CD8-positive, alpha-beta memory T cell (primary cell): ENCODE measurements at regions not wholly inside any gene's neighbourhood (a gene's known extent, or its start where the extent isn't known, plus 50 kb on each side); places are given as distances from the start of the nearest gene placed in this dataset.
A peak's percentile ranks its signal among the peaks of the same experiment; 100 is the strongest.

Experiments
- CTCF ChIA-PET: fragments of 350-600 bp; sonication (Branson Sonifier 250); formaldehyde crosslinking; loops from one replicate; lab custom pipeline; 2021; ENCODE audit warnings: antibody characterized with exemption; lab: Charles Lee
- POLR2A ChIA-PET: fragments of 350-600 bp; sonication (Branson Sonifier 250); formaldehyde crosslinking; loops from one replicate; lab custom pipeline; 2021; ENCODE audit warnings: antibody characterized with exemption; lab: Charles Lee
- DNase-seq, 5 donors: peaks; one replicate each; pipeline versions ENCODE4 v3.0.0 to v3.0.0-alpha.2; 2020 to 2022; ENCODE audit warnings: mixed read lengths in 1 of 5
- H3K27ac ChIP-seq: one replicate; pipeline ENCODE4 v1.7.0; 2013; ENCODE audit warnings: low read depth, mild to moderate bottlenecking, low read length, moderate library complexity
- H3K27me3 ChIP-seq: 2 replicates; pipeline ENCODE4 v1.7.0; 2013; ENCODE audit warnings: low read length, mild to moderate bottlenecking; ENCODE audit not compliant: insufficient read depth, poor library complexity, severe bottlenecking
- H3K36me3 ChIP-seq: 2 replicates; pipeline ENCODE4 v1.7.0; 2013; ENCODE audit warnings: mild to moderate bottlenecking, low read length, moderate library complexity; ENCODE audit not compliant: insufficient read depth
- H3K4me1 ChIP-seq: 2 replicates; pipeline ENCODE4 v1.7.0; 2013; ENCODE audit warnings: mild to moderate bottlenecking, low read length, moderate library complexity; ENCODE audit not compliant: insufficient read depth
- H3K4me3 ChIP-seq: 2 replicates; pipeline ENCODE4 v1.7.0; 2013; ENCODE audit warnings: mild to moderate bottlenecking, low read length
- H3K9me3 ChIP-seq: 2 replicates; pipeline ENCODE4 v1.7.0; 2013; ENCODE audit warnings: mild to moderate bottlenecking, low read length
- H3K27ac Mint-ChIP-seq, 8 donors: one replicate each; pipeline ENCODE4 v1.8.0; 2020 to 2021; ENCODE audit warnings: mixed read lengths in 8 of 8, mild to moderate bottlenecking in 6 of 8, inconsistent platforms in 3 of 8, moderate library complexity in 3 of 8
- H3K27me3 Mint-ChIP-seq, 2 donors: one replicate each; pipeline ENCODE4 v1.8.0; 2020 to 2021; ENCODE audit warnings: mixed read lengths in 2 of 2, mild to moderate bottlenecking in 1 of 2, moderate library complexity in 1 of 2
- H3K36me3 Mint-ChIP-seq, 3 donors: one replicate each; pipeline ENCODE4 v1.8.0; 2020 to 2021; ENCODE audit warnings: mixed read lengths in 3 of 3, inconsistent platforms in 1 of 3, mild to moderate bottlenecking in 1 of 3
- H3K4me1 Mint-ChIP-seq, 3 donors: one replicate each; pipeline ENCODE4 v1.8.0; 2020 to 2021; ENCODE audit warnings: mixed read lengths in 3 of 3, inconsistent platforms in 1 of 3, mild to moderate bottlenecking in 1 of 3
- H3K4me3 Mint-ChIP-seq, 7 donors: one replicate each; pipeline ENCODE4 v1.8.0; 2020 to 2021; ENCODE audit warnings: mixed read lengths in 7 of 7, mild to moderate bottlenecking in 6 of 7, moderate library complexity in 4 of 7, inconsistent platforms in 2 of 7
- H3K9me3 Mint-ChIP-seq, 5 donors: one replicate each; pipeline ENCODE4 v1.8.0; 2020 to 2022; ENCODE audit warnings: mixed read lengths in 5 of 5, mild to moderate bottlenecking in 3 of 5, moderate library complexity in 2 of 5, inconsistent platforms in 1 of 5

DNA sequence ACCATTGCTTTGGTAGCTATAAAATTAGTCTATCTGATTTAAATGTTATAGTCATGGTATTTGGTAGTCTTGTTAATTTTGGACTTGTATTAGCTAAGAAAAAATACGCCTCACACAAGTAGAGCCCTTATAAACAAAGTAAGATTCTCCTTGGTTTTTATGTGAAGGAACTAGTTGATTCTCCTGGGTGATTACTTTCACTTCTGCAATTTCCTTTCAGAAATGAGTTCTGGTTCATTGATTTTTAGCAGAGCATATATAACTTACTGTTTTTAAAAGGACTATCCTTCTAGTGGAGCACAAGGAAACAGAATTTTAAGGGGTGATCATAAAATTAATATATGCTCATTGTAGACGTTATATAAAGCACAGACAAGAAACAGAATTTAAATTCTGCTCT is 120.1 kb downstream of the BACH1 start:
- CTCF ChIA-PET = no interaction called here

DNA sequence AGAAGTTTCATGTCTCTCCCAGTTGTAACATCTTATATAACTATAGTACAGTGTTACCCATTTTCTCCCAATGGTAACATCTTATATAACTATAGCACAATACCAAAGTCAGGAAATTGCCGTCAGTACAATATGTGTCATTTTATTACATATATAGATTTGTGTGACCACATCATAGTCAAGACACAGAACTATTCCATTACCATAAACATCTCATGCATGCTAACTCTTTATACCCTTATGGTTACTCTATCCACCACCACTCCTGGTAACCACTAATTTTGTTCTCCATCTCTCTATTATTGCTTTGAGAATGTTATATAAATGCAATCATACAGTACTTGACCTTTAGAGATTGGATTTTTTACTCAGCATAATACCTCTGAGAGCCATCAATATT is 120.7 kb downstream of the BACH1 start:
- Histone ChIP-seq H3K9me3 (no peaks in the 10 kb centered on the region), H3K27me3 (no peaks in the 10 kb centered on the region), H3K36me3 (no peaks in the 10 kb centered on the region), H3K27ac (no peak overlapping the region), H3K4me1 (no peaks in the 10 kb centered on the region), H3K4me3 (no peak overlapping the region)
- H3K9me3 Mint-ChIP-seq = peaks cover 0 to 2% (median 0%) of the 10 kb centered on the region in 5 donors
- H3K27me3 Mint-ChIP-seq = no peaks in the 10 kb centered on the region
- ChIA-PET CTCF (no interaction called here), POLR2A (no interaction called here)
- H3K36me3 Mint-ChIP-seq = peaks cover 0 to 9% (median 0%) of the 10 kb centered on the region in 3 donors
- H3K27ac Mint-ChIP-seq = no peak overlapping the region
- H3K4me1 Mint-ChIP-seq = peaks cover 0 to 5% (median 0%) of the 10 kb centered on the region in 3 donors
- H3K4me3 Mint-ChIP-seq = no peak overlapping the region
- DNase-seq = no peak

More for the DNA sequence above, 120.1 kb downstream of the BACH1 start:
- Mint-ChIP-seq H3K27ac (peak overlapping the region in 1 of 8 donors; percentile 69), H3K9me3 (peaks cover 0 to 2% (median 0%) of the 10 kb centered on the region in 5 donors), H3K4me3 (no peak overlapping the region), H3K27me3 (no peaks in the 10 kb centered on the region), H3K4me1 (peaks cover 0 to 5% (median 0%) of the 10 kb centered on the region in 3 donors), H3K36me3 (peaks cover 0 to 13% (median 2%) of the 10 kb centered on the region in 3 donors)
- no peak for DNase-seq
- H3K9me3 ChIP-seq = no peaks in the 10 kb centered on the region
- POLR2A ChIA-PET = no interaction called here
- H3K36me3 ChIP-seq = no peaks in the 10 kb centered on the region
- no peak overlapping the region for H3K4me3 ChIP-seq
- no peaks in the 10 kb centered on the region for H3K27me3 ChIP-seq
- H3K4me1 ChIP-seq = no peaks in the 10 kb centered on the region
- H3K27ac ChIP-seq = no peak overlapping the region

- Mint-ChIP-seq H3K27me3 (no peaks in the 10 kb centered on the region), H3K9me3 (peaks cover 0 to 2% (median 0%) of the 10 kb centered on the region in 5 donors), H3K4me1 (peaks cover 0 to 5% (median 0%) of the 10 kb centered on the region in 3 donors), H3K4me3 (no peak overlapping the region), H3K36me3 (peaks cover 0 to 6% (median 4%) of the 10 kb centered on the region in 3 donors), H3K27ac (no peak overlapping the region)
- POLR2A ChIA-PET = no interaction called here
- Histone ChIP-seq H3K4me1 (no peaks in the 10 kb centered on the region), H3K4me3 (no peak overlapping the region), H3K36me3 (no peaks in the 10 kb centered on the region), H3K27me3 (no peaks in the 10 kb centered on the region), H3K9me3 (no peaks in the 10 kb centered on the region), H3K27ac (no peak overlapping the region)
- no peak for DNase-seq
- CTCF ChIA-PET = no interaction called here
Measured at GRCh38 chr21:29423099-29423870, 124.6 kb downstream of the BACH1 start.

GRCh38 chr21:29424728-29425127 is 126.0 kb downstream of the BACH1 start:
- Mint-ChIP-seq H3K4me1 (no peaks in the 10 kb centered on the region), H3K27ac (no peak overlapping the region), H3K27me3 (no peaks in the 10 kb centered on the region), H3K4me3 (no peak overlapping the region), H3K9me3 (peaks cover 0 to under 1% (median 0%) of the 10 kb centered on the region in 5 donors), H3K36me3 (peaks cover 0 to 6% (median 4%) of the 10 kb centered on the region in 3 donors)
- no peaks in the 10 kb centered on the region for H3K36me3 ChIP-seq
- ChIA-PET POLR2A (no interaction called here), CTCF (no interaction called here)
- H3K4me1 ChIP-seq = no peaks in the 10 kb centered on the region
- no peaks in the 10 kb centered on the region for H3K27me3 ChIP-seq
- no peak overlapping the region for H3K27ac ChIP-seq
- no peaks in the 10 kb centered on the region for H3K9me3 ChIP-seq
- no peak for DNase-seq
- no peak overlapping the region for H3K4me3 ChIP-seq

GRCh38 chr21:29429218-29429617 is 130.5 kb downstream of the BACH1 start:
- Histone ChIP-seq H3K4me3 (no peak overlapping the region), H3K36me3 (no peaks in the 10 kb centered on the region), H3K27ac (no peak overlapping the region), H3K9me3 (no peaks in the 10 kb centered on the region), H3K4me1 (no peaks in the 10 kb centered on the region), H3K27me3 (no peaks in the 10 kb centered on the region)
- H3K4me1 Mint-ChIP-seq = peaks cover 0 to 6% (median 0%) of the 10 kb centered on the region in 3 donors
- no peaks in the 10 kb centered on the region for H3K27me3 Mint-ChIP-seq
- peaks cover 0 to 6% (median 4%) of the 10 kb centered on the region in 3 donors for H3K36me3 Mint-ChIP-seq
- no peak overlapping the region for H3K27ac Mint-ChIP-seq
- POLR2A ChIA-PET = no interaction called here
- H3K4me3 Mint-ChIP-seq = no peak overlapping the region
- CTCF ChIA-PET = no interaction called here
- DNase-seq = no peak
- H3K9me3 Mint-ChIP-seq = no peaks in the 10 kb centered on the region

GRCh38 chr21:29430030-29430429 is 131.3 kb downstream of the BACH1 start:
- Histone ChIP-seq H3K4me3 (no peak overlapping the region), H3K27me3 (no peaks in the 10 kb centered on the region), H3K36me3 (no peaks in the 10 kb centered on the region), H3K9me3 (no peaks in the 10 kb centered on the region), H3K4me1 (no peaks in the 10 kb centered on the region), H3K27ac (no peak overlapping the region)
- no peak overlapping the region for H3K27ac Mint-ChIP-seq
- ChIA-PET POLR2A (no interaction called here), CTCF (no interaction called here)
- peaks cover 0 to 6% (median 4%) of the 10 kb centered on the region in 3 donors for H3K36me3 Mint-ChIP-seq
- no peaks in the 10 kb centered on the region for H3K9me3 Mint-ChIP-seq
- no peak overlapping the region for H3K4me3 Mint-ChIP-seq
- H3K27me3 Mint-ChIP-seq = no peaks in the 10 kb centered on the region
- no peak for DNase-seq
- peaks cover 0 to 7% (median 0%) of the 10 kb centered on the region in 3 donors for H3K4me1 Mint-ChIP-seq

DNA sequence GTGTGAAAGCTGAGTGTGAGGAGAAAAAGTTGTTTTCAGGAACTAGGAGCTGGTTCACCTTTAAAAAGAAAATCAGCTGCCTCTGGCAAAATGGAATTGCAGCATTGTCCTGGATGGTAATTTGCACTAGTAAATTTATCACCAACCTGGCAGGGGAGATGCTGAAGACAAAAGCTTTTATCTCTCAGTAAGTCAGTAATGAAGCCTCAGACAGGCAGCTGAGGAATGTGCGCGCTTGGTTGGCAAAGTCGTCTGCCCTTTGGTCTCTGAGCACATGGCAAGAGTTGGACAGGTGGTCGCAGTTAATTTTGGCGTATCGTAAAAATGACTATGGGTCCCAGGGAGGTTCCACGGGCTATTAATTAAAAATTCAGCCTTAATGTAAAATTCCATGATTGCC is 131.9 kb downstream of the BACH1 start:
- Histone ChIP-seq H3K27ac (no peak overlapping the region), H3K4me3 (no peak overlapping the region), H3K4me1 (peaks cover 5% of the 10 kb centered on the region), H3K36me3 (no peaks in the 10 kb centered on the region), H3K9me3 (no peaks in the 10 kb centered on the region), H3K27me3 (no peaks in the 10 kb centered on the region)
- ChIA-PET POLR2A (no interaction called here), CTCF (no interaction called here)
- Mint-ChIP-seq H3K9me3 (no peaks in the 10 kb centered on the region), H3K4me3 (no peak overlapping the region), H3K27me3 (no peaks in the 10 kb centered on the region), H3K27ac (no peak overlapping the region), H3K4me1 (peaks cover 0 to 11% (median 0%) of the 10 kb centered on the region in 3 donors), H3K36me3 (peaks cover 0 to 4% (median 3%) of the 10 kb centered on the region in 3 donors)
- DNase-seq = no peak

DNA sequence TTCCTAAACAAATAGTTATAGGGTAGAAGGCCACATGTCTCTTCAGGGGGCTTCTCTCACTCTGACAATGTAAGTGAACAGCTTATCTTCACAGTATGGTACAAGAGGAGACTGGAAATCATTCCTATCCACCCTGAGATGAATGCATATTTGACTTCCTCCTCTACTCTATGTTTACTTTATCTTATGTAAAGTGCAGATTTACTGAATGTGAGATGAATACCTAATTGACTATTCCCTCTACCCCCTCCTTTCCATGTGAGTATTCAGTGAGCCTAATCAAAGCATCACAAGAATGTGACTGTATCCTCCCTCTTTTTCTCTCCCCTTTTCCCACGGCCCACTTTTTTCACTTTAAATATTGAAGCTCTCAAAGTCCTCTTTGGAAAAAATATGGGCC is 132.5 kb downstream of the BACH1 start:
- no peak overlapping the region for H3K4me3 ChIP-seq
- no peaks in the 10 kb centered on the region for H3K36me3 ChIP-seq
- no peak overlapping the region for H3K4me3 Mint-ChIP-seq
- no peaks in the 10 kb centered on the region for H3K27me3 ChIP-seq
- no peak overlapping the region for H3K27ac Mint-ChIP-seq
- ChIA-PET POLR2A (no interaction called here), CTCF (no interaction called here)
- H3K4me1 ChIP-seq = peaks cover 11% of the 10 kb centered on the region
- H3K9me3 Mint-ChIP-seq = no peaks in the 10 kb centered on the region
- H3K27me3 Mint-ChIP-seq = no peaks in the 10 kb centered on the region
- H3K9me3 ChIP-seq = no peaks in the 10 kb centered on the region
- H3K36me3 Mint-ChIP-seq = peaks cover 0 to 4% (median 3%) of the 10 kb centered on the region in 3 donors
- H3K4me1 Mint-ChIP-seq = peaks cover 3 to 17% (median 6%) of the 10 kb centered on the region in 3 donors
- no peak for DNase-seq
- H3K27ac ChIP-seq = no peak overlapping the region
